ENCODE measurements at regions not wholly inside any gene's neighbourhood (a gene's known extent, or its start where the extent isn't known, plus 50 kb on each side); places are given as distances from the start of the nearest gene placed in this dataset.

DNA sequence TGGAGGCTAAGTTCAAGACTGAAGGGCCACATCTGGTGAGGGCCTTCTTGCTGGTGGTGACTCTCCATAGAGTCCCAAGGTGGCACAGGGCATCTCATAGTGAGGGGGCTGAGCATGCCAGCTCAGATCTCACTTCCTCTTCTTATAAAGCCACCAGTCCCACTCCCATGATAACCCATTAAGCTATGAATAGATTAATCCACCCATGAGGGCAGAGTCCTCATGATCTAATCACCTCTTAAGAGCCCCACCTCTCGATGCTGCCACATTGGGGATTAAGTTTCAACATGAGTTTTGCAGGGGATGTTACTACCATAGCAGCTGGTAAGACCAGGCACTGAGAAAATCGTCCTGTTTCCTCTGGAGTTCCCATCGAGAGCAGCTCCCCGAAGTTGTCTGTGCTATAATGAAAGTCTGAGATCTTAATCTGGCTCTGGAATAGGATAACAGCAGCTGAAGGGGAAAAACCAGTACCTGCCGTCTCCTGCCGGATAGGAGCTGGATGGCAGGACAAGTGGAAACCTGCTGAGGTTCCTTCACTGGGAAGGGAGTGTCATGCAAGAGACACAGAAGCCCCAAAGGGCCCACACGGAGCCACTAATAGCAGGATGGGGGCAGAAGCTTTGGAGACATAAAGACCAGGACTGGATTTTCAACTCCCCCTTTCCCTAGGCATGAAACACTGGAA lies 79.5 kb upstream of the EPHB3 start:
- no peak for TF ChIP-seq EZH2phosphoT487 (IDR thresholded peaks at IDR 0.05; ENCODE audit: borderline replicate concordance, low read length)
- TF ChIP-seq, protein P1, sequence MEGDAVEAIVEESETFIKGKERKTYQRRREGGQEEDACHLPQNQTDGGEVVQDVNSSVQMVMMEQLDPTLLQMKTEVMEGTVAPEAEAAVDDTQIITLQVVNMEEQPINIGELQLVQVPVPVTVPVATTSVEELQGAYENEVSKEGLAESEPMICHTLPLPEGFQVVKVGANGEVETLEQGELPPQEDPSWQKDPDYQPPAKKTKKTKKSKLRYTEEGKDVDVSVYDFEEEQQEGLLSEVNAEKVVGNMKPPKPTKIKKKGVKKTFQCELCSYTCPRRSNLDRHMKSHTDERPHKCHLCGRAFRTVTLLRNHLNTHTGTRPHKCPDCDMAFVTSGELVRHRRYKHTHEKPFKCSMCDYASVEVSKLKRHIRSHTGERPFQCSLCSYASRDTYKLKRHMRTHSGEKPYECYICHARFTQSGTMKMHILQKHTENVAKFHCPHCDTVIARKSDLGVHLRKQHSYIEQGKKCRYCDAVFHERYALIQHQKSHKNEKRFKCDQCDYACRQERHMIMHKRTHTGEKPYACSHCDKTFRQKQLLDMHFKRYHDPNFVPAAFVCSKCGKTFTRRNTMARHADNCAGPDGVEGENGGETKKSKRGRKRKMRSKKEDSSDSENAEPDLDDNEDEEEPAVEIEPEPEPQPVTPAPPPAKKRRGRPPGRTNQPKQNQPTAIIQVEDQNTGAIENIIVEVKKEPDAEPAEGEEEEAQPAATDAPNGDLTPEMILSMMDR (IDR thresholded peaks at IDR 0.05; ENCODE audit: low read depth, low read length, poor library complexity, severe bottlenecking): no peak
